ENCODE measurements at regions not wholly inside any gene's neighbourhood (a gene's known extent, or its start where the extent isn't known, plus 50 kb on each side); places are given as distances from the start of the nearest gene placed in this dataset.

DNA sequence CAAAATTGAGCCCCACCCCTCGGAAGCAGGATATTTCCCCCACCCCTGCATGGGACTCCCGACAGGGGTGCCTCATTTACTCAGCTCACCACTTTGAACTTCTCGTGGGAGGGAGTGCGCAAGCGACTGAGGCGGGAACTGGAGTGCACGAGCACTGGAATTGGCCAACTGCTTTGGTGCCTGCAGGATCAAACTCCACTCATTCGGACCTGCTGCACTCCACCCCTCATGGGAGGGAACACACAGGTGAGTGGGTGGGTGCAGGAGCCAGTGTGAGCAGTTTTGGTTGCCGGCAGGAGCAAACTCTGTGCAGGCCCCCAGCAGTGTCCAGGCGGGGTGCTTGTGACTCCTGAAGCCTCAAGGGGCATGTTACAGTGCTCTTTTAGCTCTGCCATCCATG, 301.2 kb downstream of the TUSC1 start:
- ChIA-PET POLR2A (no interaction called here), CTCF (no interaction called here)
- H3K4me3 ChIP-seq (ENCODE audit: low read depth, low read length) = no peak overlapping the region
- TF ChIP-seq, protein P1, sequence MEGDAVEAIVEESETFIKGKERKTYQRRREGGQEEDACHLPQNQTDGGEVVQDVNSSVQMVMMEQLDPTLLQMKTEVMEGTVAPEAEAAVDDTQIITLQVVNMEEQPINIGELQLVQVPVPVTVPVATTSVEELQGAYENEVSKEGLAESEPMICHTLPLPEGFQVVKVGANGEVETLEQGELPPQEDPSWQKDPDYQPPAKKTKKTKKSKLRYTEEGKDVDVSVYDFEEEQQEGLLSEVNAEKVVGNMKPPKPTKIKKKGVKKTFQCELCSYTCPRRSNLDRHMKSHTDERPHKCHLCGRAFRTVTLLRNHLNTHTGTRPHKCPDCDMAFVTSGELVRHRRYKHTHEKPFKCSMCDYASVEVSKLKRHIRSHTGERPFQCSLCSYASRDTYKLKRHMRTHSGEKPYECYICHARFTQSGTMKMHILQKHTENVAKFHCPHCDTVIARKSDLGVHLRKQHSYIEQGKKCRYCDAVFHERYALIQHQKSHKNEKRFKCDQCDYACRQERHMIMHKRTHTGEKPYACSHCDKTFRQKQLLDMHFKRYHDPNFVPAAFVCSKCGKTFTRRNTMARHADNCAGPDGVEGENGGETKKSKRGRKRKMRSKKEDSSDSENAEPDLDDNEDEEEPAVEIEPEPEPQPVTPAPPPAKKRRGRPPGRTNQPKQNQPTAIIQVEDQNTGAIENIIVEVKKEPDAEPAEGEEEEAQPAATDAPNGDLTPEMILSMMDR (IDR thresholded peaks at IDR 0.05; ENCODE audit: insufficient read depth, low read length, missing control alignments) = no peak
- no peak for DNase-seq (ENCODE audit: low read depth, low spot score)

DNA sequence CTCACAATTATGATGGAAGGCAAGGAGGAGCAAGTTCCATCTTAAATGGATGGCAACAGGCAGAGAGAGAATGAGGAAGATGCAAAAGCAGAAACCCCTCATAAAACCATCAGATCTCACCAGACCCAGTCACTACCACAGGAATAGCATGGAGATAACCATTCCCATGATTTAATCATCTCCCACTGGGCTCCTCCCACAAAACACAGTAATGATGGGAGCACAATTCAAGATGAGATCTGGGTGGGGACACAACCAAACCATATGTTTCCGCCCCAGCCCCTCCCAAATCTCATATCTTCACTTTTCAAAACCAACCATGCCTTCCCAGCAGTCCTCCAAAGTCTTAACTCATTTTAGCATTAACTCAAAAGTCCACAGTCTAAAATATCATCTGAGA, 304.0 kb downstream of the TUSC1 start:
- ChIA-PET POLR2A (no interaction called here), CTCF (no interaction called here)
- TF ChIP-seq, protein P1 (IDR thresholded peaks at IDR 0.05; ENCODE audit: insufficient read depth, low read length, missing control alignments) = no peak
- no peak overlapping the region for H3K4me3 ChIP-seq (ENCODE audit: low read depth, low read length)
- DNase-seq (ENCODE audit: low read depth, low spot score) = no peak

GRCh38 chr9:25366906-25367305, 311.3 kb downstream of the TUSC1 start:
- DNase-seq (ENCODE audit: low read depth, low spot score) = no peak

DNA sequence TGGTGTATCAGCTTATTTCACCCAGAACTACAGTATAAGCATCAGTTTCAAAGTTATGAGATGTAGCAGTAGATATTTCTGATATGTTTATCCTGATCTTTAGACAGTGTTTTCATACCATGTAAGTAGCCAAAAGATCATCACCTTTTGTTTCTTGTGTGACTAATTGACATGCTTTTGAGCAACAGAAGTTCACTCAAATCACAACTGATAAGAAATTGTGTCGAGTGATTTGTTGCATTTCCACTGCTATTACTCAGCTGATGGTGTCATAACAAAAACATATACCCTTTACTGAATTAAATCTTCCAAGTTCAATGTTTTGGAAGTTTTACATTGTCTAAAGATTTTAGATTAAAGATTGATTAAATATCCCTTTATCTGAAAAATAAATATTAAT, 324.5 kb downstream of the TUSC1 start:
- no peak overlapping the region for H3K4me3 ChIP-seq (ENCODE audit: low read depth, low read length)
- no peak for DNase-seq (ENCODE audit: low read depth, low spot score)
- TF ChIP-seq, protein P1 (IDR thresholded peaks at IDR 0.05; ENCODE audit: insufficient read depth, low read length, missing control alignments) = no peak
- CTCF ChIA-PET = no interaction called here
- POLR2A ChIA-PET = no interaction called here

More at GRCh38 chr9:25366906-25367305, 311.3 kb downstream of the TUSC1 start:
- POLR2A ChIA-PET = no interaction called here
- no peak overlapping the region for H3K4me3 ChIP-seq (ENCODE audit: low read depth, low read length)
- TF ChIP-seq, protein P1 (IDR thresholded peaks at IDR 0.05; ENCODE audit: insufficient read depth, low read length, missing control alignments) = no peak
- CTCF ChIA-PET = no interaction called here

- POLR2A ChIA-PET = no interaction called here
- no peak for DNase-seq (ENCODE audit: low read depth, low spot score)
- H3K4me3 ChIP-seq (ENCODE audit: low read depth, low read length) = no peak overlapping the region
- CTCF ChIA-PET = interaction anchor here (0.6 kb wide), 1 partner anchor 1307 kb away, joined by 3 read pairs; no protein-coding TSS in a partner anchor
- TF ChIP-seq, protein P1 (IDR thresholded peaks at IDR 0.05; ENCODE audit: insufficient read depth, low read length, missing control alignments) = no peak
Observed at GRCh38 chr9:25350011-25350410, 328.2 kb downstream of the TUSC1 start.

GRCh38 chr9:25322142-25322541, 356.1 kb downstream of the TUSC1 start:
- no peak overlapping the region for H3K4me3 ChIP-seq (ENCODE audit: low read depth, low read length)
- TF ChIP-seq, protein P1 (IDR thresholded peaks at IDR 0.05; ENCODE audit: insufficient read depth, low read length, missing control alignments) = no peak
- CTCF ChIA-PET = no interaction called here
- POLR2A ChIA-PET = no interaction called here
- DNase-seq (ENCODE audit: low read depth, low spot score) = no peak
